HepG2 (cell line): ENCODE measurements at regions not wholly inside any gene's neighbourhood (a gene's known extent, or its start where the extent isn't known, plus 50 kb on each side); places are given as distances from the start of the nearest gene placed in this dataset.

Experiments used
- ATAD3A ChIP-seq: sonication (generic); formaldehyde crosslinking; IDR thresholded peaks from 2 replicates; pipeline ENCODE4 v1.4.0; 2020; ENCODE audit warnings: missing genetic modification reagents
- CHCHD3 ChIP-seq: sonication (generic); formaldehyde crosslinking; IDR thresholded peaks from 2 replicates; pipeline ENCODE4 v1.8.0; 2022; ENCODE audit warnings: mild to moderate bottlenecking, missing genetic modification reagents, moderate library complexity
- FOXC1 ChIP-seq: sonication (generic); formaldehyde crosslinking; IDR thresholded peaks from 2 replicates; pipeline ENCODE4 v1.8.0; 2022; ENCODE audit warnings: mild to moderate bottlenecking, missing genetic modification reagents, borderline replicate concordance
- HNRNPL ChIP-seq: fragments of 200-400 bp; formaldehyde crosslinking; IDR thresholded peaks from 2 replicates; pipeline ENCODE4 v1.6.1; 2017; ENCODE audit warnings: mild to moderate bottlenecking, low read depth, low read length
- NFIC ChIP-seq: IDR thresholded peaks from 2 replicates; pipeline ENCODE4 v1.6.1; 2012; ENCODE audit warnings: mild to moderate bottlenecking, low read length, inconsistent platforms
- NFKBIZ ChIP-seq: IDR thresholded peaks from 2 replicates; pipeline ENCODE4 v1.6.1; 2018; ENCODE audit warnings: missing genetic modification reagents, missing compliant biosample characterization
- NRL ChIP-seq: sonication (generic); formaldehyde crosslinking; IDR thresholded peaks from 2 replicates; pipeline ENCODE4 v1.5.0; 2020; ENCODE audit warnings: missing genetic modification reagents, mild to moderate bottlenecking, moderate library complexity, borderline replicate concordance
- POLR2AphosphoS5 ChIP-seq: IDR thresholded peaks from 2 replicates; pipeline ENCODE4 v1.6.1; 2012; ENCODE audit warnings: low read depth, low read length
- SP5 ChIP-seq: IDR thresholded peaks from 2 replicates; pipeline ENCODE4 v1.6.1; 2016; ENCODE audit warnings: low read depth, borderline replicate concordance
- SRF ChIP-seq: IDR thresholded peaks from 2 replicates; pipeline ENCODE4 v1.6.1; 2011; ENCODE audit warnings: mild to moderate bottlenecking, low read depth, low read length, moderate library complexity
- SRSF4 ChIP-seq: fragments of 200-400 bp; formaldehyde crosslinking; IDR thresholded peaks from one replicate; pipeline ENCODE4 v1.6.1; 2018; ENCODE audit warnings: mild to moderate bottlenecking, low read depth, low read length, moderate library complexity; ENCODE audit not compliant: poor library complexity, severe bottlenecking
- ZC3H4 ChIP-seq: sonication (generic); formaldehyde crosslinking; IDR thresholded peaks from 2 replicates; pipeline ENCODE4 v1.4.0; 2020; ENCODE audit warnings: missing genetic modification reagents, borderline replicate concordance
- ZNF124 ChIP-seq: sonication (generic); formaldehyde crosslinking; IDR thresholded peaks from 2 replicates; pipeline ENCODE4 v1.4.0; 2020; ENCODE audit warnings: missing genetic modification reagents
- ZNF138 ChIP-seq: sonication (generic); formaldehyde crosslinking; IDR thresholded peaks from 2 replicates; pipeline ENCODE4 v1.5.0; 2020; ENCODE audit warnings: mild to moderate bottlenecking, low read depth, missing genetic modification reagents
- ZNF292 ChIP-seq: sonication (generic); formaldehyde crosslinking; IDR thresholded peaks from 2 replicates; pipeline ENCODE4 v1.8.1; 2022; ENCODE audit warnings: mild to moderate bottlenecking, low read depth, missing genetic modification reagents, borderline replicate concordance
- ZNF382 ChIP-seq: sonication (generic); formaldehyde crosslinking; IDR thresholded peaks from 2 replicates; pipeline ENCODE4 v1.5.0; 2020; ENCODE audit warnings: missing genetic modification reagents, mild to moderate bottlenecking, borderline replicate concordance
- ZNF441 ChIP-seq: sonication (generic); formaldehyde crosslinking; IDR thresholded peaks from 2 replicates; pipeline ENCODE4 v1.7.0; 2021; ENCODE audit warnings: missing genetic modification reagents, borderline replicate concordance
- ZNF766 ChIP-seq: sonication (generic); formaldehyde crosslinking; IDR thresholded peaks from 2 replicates; pipeline ENCODE4 v1.5.0; 2020; ENCODE audit warnings: missing genetic modification reagents, borderline replicate concordance
- TF ChIP-seq, protein P1 (sequence below): IDR thresholded peaks from 2 replicates; pipeline ENCODE4 v1.6.1; 2012; ENCODE audit warnings: low read length, improper control_type of control experiment
- TF ChIP-seq, protein P2 (sequence below): sonication (generic); formaldehyde crosslinking; IDR thresholded peaks from 2 replicates; pipeline ENCODE4 v1.9.0; 2021; ENCODE audit warnings: missing genetic modification reagents, mild to moderate bottlenecking, borderline replicate concordance
- TF ChIP-seq, protein P3 (sequence below): IDR thresholded peaks from 2 replicates; pipeline ENCODE4 v1.6.1; 2016
- TF ChIP-seq, protein P4 (sequence below): sonication (generic); formaldehyde crosslinking; IDR thresholded peaks from 2 replicates; pipeline ENCODE4 v1.5.0; 2020; ENCODE audit warnings: missing genetic modification reagents, mild to moderate bottlenecking, borderline replicate concordance

DNA sequence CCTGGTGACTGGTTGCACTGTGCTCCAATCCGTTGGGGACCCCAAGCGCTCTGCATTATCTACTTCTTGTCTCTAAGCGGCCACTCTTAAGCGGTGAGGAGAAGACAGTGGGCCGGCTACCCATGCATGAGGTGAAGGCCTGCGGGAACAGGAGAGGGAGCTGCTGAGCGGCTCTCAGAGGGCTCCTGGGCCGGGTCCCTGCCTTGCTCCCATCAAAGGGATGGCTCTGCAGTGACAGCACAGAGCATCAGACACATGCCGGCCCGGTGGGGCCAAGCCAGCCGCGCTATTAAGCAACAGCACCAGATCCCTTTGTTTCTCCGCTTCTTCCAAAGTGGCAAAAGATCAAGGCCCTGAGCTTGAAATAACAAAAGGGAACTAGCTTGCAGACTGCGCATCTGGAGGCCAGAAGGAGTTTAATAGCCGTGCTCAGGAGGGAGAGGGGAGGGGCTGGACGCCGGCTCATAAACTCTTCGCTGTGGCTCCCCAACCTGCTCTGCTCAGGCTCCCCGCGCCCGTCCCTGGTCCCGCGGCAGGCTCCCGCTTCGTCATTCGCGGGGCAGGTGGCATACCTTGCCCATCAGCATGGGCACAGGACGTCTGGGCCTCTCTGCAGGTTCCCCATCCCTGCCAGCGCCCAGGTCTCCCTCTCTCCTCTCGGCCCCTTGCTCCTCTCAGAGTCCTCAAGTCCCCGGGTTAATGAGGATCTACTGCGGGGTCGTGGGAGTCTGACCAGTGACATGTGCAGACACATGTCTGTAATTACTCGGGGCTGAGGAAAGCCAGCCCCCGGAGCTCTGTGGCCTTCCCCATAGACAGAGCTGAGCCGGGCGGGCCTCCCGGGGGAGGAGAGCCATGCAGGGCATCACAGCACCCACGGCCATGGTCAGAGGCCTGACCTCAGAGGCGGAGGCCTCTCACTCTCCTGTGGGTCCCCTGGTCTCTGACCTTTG, 96.7 kb downstream of the ASB1 start (continued):
- TF ChIP-seq, protein P1, sequence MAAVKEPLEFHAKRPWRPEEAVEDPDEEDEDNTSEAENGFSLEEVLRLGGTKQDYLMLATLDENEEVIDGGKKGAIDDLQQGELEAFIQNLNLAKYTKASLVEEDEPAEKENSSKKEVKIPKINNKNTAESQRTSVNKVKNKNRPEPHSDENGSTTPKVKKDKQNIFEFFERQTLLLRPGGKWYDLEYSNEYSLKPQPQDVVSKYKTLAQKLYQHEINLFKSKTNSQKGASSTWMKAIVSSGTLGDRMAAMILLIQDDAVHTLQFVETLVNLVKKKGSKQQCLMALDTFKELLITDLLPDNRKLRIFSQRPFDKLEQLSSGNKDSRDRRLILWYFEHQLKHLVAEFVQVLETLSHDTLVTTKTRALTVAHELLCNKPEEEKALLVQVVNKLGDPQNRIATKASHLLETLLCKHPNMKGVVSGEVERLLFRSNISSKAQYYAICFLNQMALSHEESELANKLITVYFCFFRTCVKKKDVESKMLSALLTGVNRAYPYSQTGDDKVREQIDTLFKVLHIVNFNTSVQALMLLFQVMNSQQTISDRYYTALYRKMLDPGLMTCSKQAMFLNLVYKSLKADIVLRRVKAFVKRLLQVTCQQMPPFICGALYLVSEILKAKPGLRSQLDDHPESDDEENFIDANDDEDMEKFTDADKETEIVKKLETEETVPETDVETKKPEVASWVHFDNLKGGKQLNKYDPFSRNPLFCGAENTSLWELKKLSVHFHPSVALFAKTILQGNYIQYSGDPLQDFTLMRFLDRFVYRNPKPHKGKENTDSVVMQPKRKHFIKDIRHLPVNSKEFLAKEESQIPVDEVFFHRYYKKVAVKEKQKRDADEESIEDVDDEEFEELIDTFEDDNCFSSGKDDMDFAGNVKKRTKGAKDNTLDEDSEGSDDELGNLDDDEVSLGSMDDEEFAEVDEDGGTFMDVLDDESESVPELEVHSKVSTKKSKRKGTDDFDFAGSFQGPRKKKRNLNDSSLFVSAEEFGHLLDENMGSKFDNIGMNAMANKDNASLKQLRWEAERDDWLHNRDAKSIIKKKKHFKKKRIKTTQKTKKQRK, result no peak
- TF ChIP-seq CHCHD3 (CRISPR knock-in tag) (no peak), SRSF4 (no peak), ZNF441 (CRISPR knock-in tag) (no peak), ATAD3A (no peak), ZNF138 (CRISPR knock-in tag) (no peak), FOXC1 (CRISPR knock-in tag) (no peak), NRL (no peak; the same call in none of the 2 replicates), NFIC (no peak), HNRNPL (peak; percentile 83), ZC3H4 (CRISPR knock-in tag) (no peak), SP5 (no peak), ZNF124 (CRISPR knock-in tag) (no peak), ZNF382 (CRISPR knock-in tag) (no peak), ZNF766 (CRISPR knock-in tag) (0 out of 2 replicates have a peak, but pooled peaks have one; percentile 61), ZNF292 (CRISPR knock-in tag) (0 out of 2 replicates have a peak, but pooled peaks have one; percentile 59), SRF (no peak), NFKBIZ (CRISPR knock-in tag) (no peak), POLR2AphosphoS5 (no peak)
- TF ChIP-seq, protein P2, sequence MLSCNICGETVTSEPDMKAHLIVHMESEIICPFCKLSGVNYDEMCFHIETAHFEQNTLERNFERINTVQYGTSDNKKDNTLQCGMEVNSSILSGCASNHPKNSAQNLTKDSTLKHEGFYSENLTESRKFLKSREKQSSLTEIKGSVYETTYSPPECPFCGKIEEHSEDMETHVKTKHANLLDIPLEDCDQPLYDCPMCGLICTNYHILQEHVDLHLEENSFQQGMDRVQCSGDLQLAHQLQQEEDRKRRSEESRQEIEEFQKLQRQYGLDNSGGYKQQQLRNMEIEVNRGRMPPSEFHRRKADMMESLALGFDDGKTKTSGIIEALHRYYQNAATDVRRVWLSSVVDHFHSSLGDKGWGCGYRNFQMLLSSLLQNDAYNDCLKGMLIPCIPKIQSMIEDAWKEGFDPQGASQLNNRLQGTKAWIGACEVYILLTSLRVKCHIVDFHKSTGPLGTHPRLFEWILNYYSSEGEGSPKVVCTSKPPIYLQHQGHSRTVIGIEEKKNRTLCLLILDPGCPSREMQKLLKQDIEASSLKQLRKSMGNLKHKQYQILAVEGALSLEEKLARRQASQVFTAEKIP, result no peak
- TF ChIP-seq, protein P3, sequence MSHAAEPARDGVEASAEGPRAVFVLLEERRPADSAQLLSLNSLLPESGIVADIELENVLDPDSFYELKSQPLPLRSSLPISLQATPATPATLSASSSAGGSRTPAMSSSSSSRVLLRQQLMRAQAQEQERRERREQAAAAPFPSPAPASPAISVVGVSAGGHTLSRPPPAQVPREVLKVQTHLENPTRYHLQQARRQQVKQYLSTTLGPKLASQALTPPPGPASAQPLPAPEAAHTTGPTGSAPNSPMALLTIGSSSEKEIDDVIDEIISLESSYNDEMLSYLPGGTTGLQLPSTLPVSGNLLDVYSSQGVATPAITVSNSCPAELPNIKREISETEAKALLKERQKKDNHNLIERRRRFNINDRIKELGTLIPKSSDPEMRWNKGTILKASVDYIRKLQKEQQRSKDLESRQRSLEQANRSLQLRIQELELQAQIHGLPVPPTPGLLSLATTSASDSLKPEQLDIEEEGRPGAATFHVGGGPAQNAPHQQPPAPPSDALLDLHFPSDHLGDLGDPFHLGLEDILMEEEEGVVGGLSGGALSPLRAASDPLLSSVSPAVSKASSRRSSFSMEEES, result 0 out of 2 replicates have a peak, but pooled peaks have one; percentile 21
- TF ChIP-seq, protein P4, sequence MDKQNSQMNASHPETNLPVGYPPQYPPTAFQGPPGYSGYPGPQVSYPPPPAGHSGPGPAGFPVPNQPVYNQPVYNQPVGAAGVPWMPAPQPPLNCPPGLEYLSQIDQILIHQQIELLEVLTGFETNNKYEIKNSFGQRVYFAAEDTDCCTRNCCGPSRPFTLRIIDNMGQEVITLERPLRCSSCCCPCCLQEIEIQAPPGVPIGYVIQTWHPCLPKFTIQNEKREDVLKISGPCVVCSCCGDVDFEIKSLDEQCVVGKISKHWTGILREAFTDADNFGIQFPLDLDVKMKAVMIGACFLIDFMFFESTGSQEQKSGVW (CRISPR knock-in tag), result no peak
